HepG2 (cell line): ENCODE measurements at regions not wholly inside any gene's neighbourhood (a gene's known extent, or its start where the extent isn't known, plus 50 kb on each side); places are given as distances from the start of the nearest gene placed in this dataset.

Experiments
- ATAC-seq: fragments of 200-7000 bp; cut with Tn5 transposase; 3 replicates; pipeline ENCODE4 v1.9.1; 2020; ENCODE audit warnings: mild to moderate bottlenecking, moderate library complexity
- BruUV-seq: library from RNA; stranded (reverse); fragments of 400-500 nt; replicated peaks from 2 replicates; lab custom pipeline; 2021; lab: Mats Ljungman, UMichigan
- CTCF ChIA-PET: fragments of 300-600 bp; formaldehyde crosslinking; extraction: SDS; loops from one replicate; lab custom pipeline; 2021; ENCODE audit warnings: low total read pairs, inconsistent platforms, low intra/inter-chr PET ratio; lab: Yijun Ruan, JAX
- POLR2A ChIA-PET: fragments of 350-600 bp; sonication (Branson Sonifier 250); formaldehyde crosslinking; loops from one replicate; lab custom pipeline; 2020; ENCODE audit warnings: antibody characterized with exemption, inconsistent platforms; lab: Yijun Ruan, JAX
- DNase-seq: peaks from one replicate; pipeline ENCODE4 v3.0.0-alpha.2; 2015; ENCODE audit warnings: low spot score
- FAIRE-seq: peaks from 3 replicates; lab custom pipeline; 2011; peaks lifted over from hg19 to GRCh38; lab: Jason Lieb, UNC
- H2AFZ ChIP-seq: one replicate; pipeline ENCODE4 v1.6.1; 2011; ENCODE audit warnings: low read length, inconsistent platforms
- H3K27ac ChIP-seq: fragments of 300-600 bp; 3 replicates; pipeline ENCODE4 v1.8.0; 2011; ENCODE audit warnings: mixed run types, mild to moderate bottlenecking, mixed read lengths, low read length, inconsistent platforms; ENCODE audit not compliant: insufficient read depth; ENCODE audit errors: extremely low read length
- H3K27me3 ChIP-seq, 2 experiments: fragments of 200-600 bp in 1 of 2; 2 replicates in 1 of 2; 3 replicates in 1 of 2; pipeline versions ENCODE4 v1.6.0 to v1.8.0; 2011; ENCODE audit warnings: low read length in 2 of 2, mild to moderate bottlenecking in 2 of 2, moderate library complexity in 2 of 2, inconsistent platforms in 1 of 2; ENCODE audit not compliant: insufficient read depth in 2 of 2, control insufficient read depth in 1 of 2
- H3K36me3 ChIP-seq, 2 experiments: fragments of 200-600 bp in 1 of 2; replicated peaks in 1 of 2; 2 replicates in 1 of 2; 3 replicates in 1 of 2; pipeline versions ENCODE4 v1.5.1 to v1.8.0; 2011; ENCODE audit warnings: low read length in 2 of 2, inconsistent platforms in 1 of 2; ENCODE audit not compliant: insufficient read depth in 2 of 2, control insufficient read depth in 1 of 2
- H3K4me1 ChIP-seq: 2 replicates; pipeline ENCODE4 v1.5.1; 2012; ENCODE audit warnings: low read length, inconsistent platforms; ENCODE audit not compliant: insufficient read depth
- H3K4me2 ChIP-seq: 2 replicates; pipeline ENCODE4 v1.6.0; 2011; ENCODE audit warnings: low read depth, low read length, inconsistent platforms
- H3K4me3 ChIP-seq, 3 experiments: fragments of 200-600 bp in 1 of 3; sonication (generic), shearing (Covaris generic) in 1 of 3; replicated peaks in 1 of 3; 2 replicates each; pipeline ENCODE4 v1.5.1; 2011 to 2016; ENCODE audit warnings: low read length in 3 of 3, inconsistent platforms in 2 of 3, low read depth in 2 of 3, mild to moderate bottlenecking in 2 of 3, control low read depth in 1 of 3, mixed read lengths in 1 of 3; ENCODE audit not compliant: insufficient read depth in 1 of 3
- H3K79me2 ChIP-seq: one replicate; pipeline ENCODE4 v1.6.1; 2011; ENCODE audit warnings: low read length, inconsistent platforms; ENCODE audit not compliant: insufficient read depth
- H3K9ac ChIP-seq: 2 replicates; pipeline ENCODE4 v1.6.0; 2011; ENCODE audit warnings: mild to moderate bottlenecking, low read depth, low read length, inconsistent platforms; ENCODE audit not compliant: insufficient read depth
- H3K9me3 ChIP-seq: 2 replicates; pipeline ENCODE4 v1.5.1; 2012; ENCODE audit warnings: mild to moderate bottlenecking, low read length
- H4K20me1 ChIP-seq: 2 replicates; pipeline ENCODE4 v1.6.0; 2011; ENCODE audit warnings: inconsistent platforms, mild to moderate bottlenecking, low read length, moderate library complexity; ENCODE audit not compliant: insufficient read depth
- ATM ChIP-seq: fragments of 450-650 bp; IDR thresholded peaks from 2 replicates; pipeline ENCODE4 v1.7.1; 2017; ENCODE audit warnings: mild to moderate bottlenecking, borderline replicate concordance
- IKZF5 ChIP-seq: IDR thresholded peaks from 2 replicates; pipeline ENCODE4 v1.6.1; 2018; ENCODE audit warnings: missing genetic modification reagents, mild to moderate bottlenecking, missing compliant biosample characterization
- MED8 ChIP-seq: sonication (generic); formaldehyde crosslinking; IDR thresholded peaks from 2 replicates; pipeline ENCODE4 v1.8.1; 2023; ENCODE audit warnings: mild to moderate bottlenecking, missing genetic modification reagents; ENCODE audit not compliant: insufficient replicate concordance
- NFRKB ChIP-seq: fragments of 450-650 bp; IDR thresholded peaks from 2 replicates; pipeline ENCODE4 v1.6.1; 2017
- NKX3-1 ChIP-seq: sonication (generic); formaldehyde crosslinking; IDR thresholded peaks from 2 replicates; pipeline ENCODE4 v1.5.0; 2020; ENCODE audit warnings: missing genetic modification reagents
- XBP1 ChIP-seq: sonication (generic); formaldehyde crosslinking; IDR thresholded peaks from 2 replicates; pipeline ENCODE4 v1.5.0; 2020; ENCODE audit warnings: missing genetic modification reagents
- ZNF12 ChIP-seq: sonication (generic); formaldehyde crosslinking; IDR thresholded peaks from 2 replicates; pipeline ENCODE4 v1.5.0; 2020; ENCODE audit warnings: missing genetic modification reagents
- ZNF232 ChIP-seq: sonication (generic); formaldehyde crosslinking; IDR thresholded peaks from 2 replicates; pipeline ENCODE4 v1.4.0; 2020; ENCODE audit warnings: missing genetic modification reagents, borderline replicate concordance
- ZNF772 ChIP-seq: sonication (generic); formaldehyde crosslinking; IDR thresholded peaks from 2 replicates; pipeline ENCODE4 v1.5.0; 2020; ENCODE audit warnings: mild to moderate bottlenecking, missing genetic modification reagents
- WGBS: methylation state at CpG from one replicate; pipeline ENCODE4 v1.1.6; 2017; ENCODE audit warnings: low lambda C conversion rate; 5-methylcytosine and 5-hydroxymethylcytosine counted together
- in situ Hi-C: cut with HindIII; loops from 2 replicates; pipeline ENCODE4 v1.10.0; 2017; ENCODE audit warnings: low pct_unique_long_range_greater_than_20kb; ENCODE audit not compliant: extremely low pct_ligation_motif_present
- intact Hi-C: fragments of 100-400 bp; cut with micrococcal nuclease; formaldehyde crosslinking; loops from one replicate; pipeline ENCODE4 v1.10.0; 2022; ENCODE audit not compliant: unreplicated experiment
- TF ChIP-seq, protein P1 (sequence below): sonication (generic); formaldehyde crosslinking; conservative IDR thresholded peaks from 2 replicates; pipeline ENCODE4 v1.8.0; 2022; ENCODE audit warnings: missing genetic modification reagents
- TF ChIP-seq, protein P2 (sequence below), 2 experiments: sonication (generic) in 1 of 2; formaldehyde crosslinking in 1 of 2; IDR thresholded peaks; 2 replicates each; pipeline versions ENCODE4 v1.4.0 to v1.6.1; 2018 to 2020; ENCODE audit warnings: missing genetic modification reagents in 2 of 2, borderline replicate concordance in 1 of 2, low read depth in 1 of 2, mild to moderate bottlenecking in 1 of 2, missing biosample characterization in 1 of 2

DNA sequence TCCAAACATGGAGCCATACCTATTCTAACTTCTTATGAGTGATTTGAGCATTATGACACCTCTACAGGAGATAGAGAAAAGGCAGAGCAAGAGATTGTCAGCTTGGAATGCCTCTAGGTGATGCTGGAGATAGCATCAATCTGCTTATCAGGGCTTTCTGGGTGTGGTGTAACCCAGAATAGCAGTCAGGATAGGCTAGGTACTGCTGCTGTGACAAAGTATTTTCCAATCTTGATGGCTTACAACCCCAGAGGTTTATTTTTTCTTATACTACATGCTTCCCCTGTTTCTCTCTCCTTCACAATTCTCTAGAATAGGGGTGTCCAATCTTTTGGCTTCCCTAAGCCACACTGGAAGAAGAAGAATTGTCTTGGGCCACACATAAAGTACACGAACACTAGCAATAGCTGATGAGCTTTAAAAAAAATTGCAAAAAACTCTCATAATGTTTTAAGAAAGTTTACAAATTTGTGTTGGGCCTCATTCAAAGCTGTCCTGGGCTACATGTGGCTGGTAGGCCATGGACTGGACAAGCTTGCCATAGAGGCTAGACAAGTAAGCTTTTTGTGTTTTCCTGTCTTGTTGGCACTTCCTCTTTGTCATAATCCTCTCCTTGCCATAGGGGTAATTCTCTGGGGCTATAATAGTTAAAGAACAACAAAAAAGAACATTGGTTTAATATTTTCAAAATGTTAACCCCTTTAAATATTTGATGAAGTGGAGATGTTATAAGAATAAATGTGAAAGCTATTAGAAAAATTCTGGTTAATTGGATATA is 123.9 kb upstream of the PMCH start:
- Histone ChIP-seq H3K9me3 (no peaks in the 10 kb centered on the region), H3K79me2 (no peaks in the 10 kb centered on the region), H4K20me1 (no peaks in the 10 kb centered on the region), H3K27me3 (no peaks in the 10 kb centered on the region), H3K4me2 (no peak overlapping the region), H3K4me3 (no peak overlapping the region), H2AFZ (no peak overlapping the region), H3K36me3 (no peaks in the 10 kb centered on the region), H3K9ac (no peak overlapping the region), H3K27ac (no peak overlapping the region), H3K4me1 (no peaks in the 10 kb centered on the region)
- ChIA-PET CTCF (no interaction called here), POLR2A (no interaction called here)
- no peak for FAIRE-seq
- in situ Hi-C loops = loop anchor here (25.0 kb wide), 1 partner anchor 166 kb away; the partner anchor contains the start of gene IGF1
- BruUV-seq = no TSS peak
- ATAC-seq = no peak
- DNase-seq = no peak
- intact Hi-C loops = no loop called here
- WGBS = 44% methylated on average over 1 of the region's 1 CpG
- TF ChIP-seq ZNF772 (no peak), ZNF12 (CRISPR knock-in tag) (peak; percentile 85)

DNA sequence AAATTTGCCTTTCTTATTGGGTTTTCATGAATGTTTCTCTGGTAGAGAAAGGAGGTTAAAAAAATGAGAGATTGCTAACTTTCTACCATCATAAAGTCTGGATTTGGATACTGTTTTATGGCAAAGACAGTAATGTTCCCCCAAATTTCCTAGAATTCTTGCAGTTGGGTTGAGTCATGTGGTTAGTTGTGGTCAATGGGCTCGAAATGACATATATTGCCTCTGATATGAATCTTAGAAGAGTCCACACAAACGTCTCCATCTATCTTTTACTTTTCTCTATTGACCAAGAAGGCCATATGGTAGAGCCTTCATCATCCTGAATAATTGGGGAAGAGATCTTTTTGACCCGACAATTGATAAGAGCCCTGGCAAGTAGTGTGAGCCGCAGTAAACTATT is 119.5 kb upstream of the PMCH start:
- CTCF ChIA-PET = no interaction called here
- no peaks in the 10 kb centered on the region for H3K36me3 ChIP-seq
- intact Hi-C loops (no loop called here), in situ Hi-C loops (loop anchor here (25.0 kb wide), 1 partner anchor 170 kb away; the partner anchor contains the start of gene IGF1)
- no peak overlapping the region for H3K4me2 ChIP-seq
- H3K4me3 ChIP-seq = no peak overlapping the region
- FAIRE-seq = no peak
- ATAC-seq = no peak
- WGBS = 33% methylated on average over 4 of the region's 4 CpGs
- no peaks in the 10 kb centered on the region; a peak in 1 of 5 replicates for H3K27me3 ChIP-seq
- no peaks in the 10 kb centered on the region for H3K4me1 ChIP-seq
- no peaks in the 10 kb centered on the region for H3K9me3 ChIP-seq
- H2AFZ ChIP-seq = no peak overlapping the region
- no TSS peak for BruUV-seq
- DNase-seq = no peak
- POLR2A ChIA-PET = no interaction called here
- H3K27ac ChIP-seq = no peak overlapping the region
- no peaks in the 10 kb centered on the region for H4K20me1 ChIP-seq
- H3K79me2 ChIP-seq = no peaks in the 10 kb centered on the region
- H3K9ac ChIP-seq = no peak overlapping the region
- TF ChIP-seq ZNF232 (CRISPR knock-in tag) (no peak), MED8 (CRISPR knock-in tag) (no peak), NKX3-1 (CRISPR knock-in tag) (no peak), ATM (no peak), XBP1 (CRISPR knock-in tag) (no peak), IKZF5 (CRISPR knock-in tag) (no peak), NFRKB (no peak)
- TF ChIP-seq, protein P1, sequence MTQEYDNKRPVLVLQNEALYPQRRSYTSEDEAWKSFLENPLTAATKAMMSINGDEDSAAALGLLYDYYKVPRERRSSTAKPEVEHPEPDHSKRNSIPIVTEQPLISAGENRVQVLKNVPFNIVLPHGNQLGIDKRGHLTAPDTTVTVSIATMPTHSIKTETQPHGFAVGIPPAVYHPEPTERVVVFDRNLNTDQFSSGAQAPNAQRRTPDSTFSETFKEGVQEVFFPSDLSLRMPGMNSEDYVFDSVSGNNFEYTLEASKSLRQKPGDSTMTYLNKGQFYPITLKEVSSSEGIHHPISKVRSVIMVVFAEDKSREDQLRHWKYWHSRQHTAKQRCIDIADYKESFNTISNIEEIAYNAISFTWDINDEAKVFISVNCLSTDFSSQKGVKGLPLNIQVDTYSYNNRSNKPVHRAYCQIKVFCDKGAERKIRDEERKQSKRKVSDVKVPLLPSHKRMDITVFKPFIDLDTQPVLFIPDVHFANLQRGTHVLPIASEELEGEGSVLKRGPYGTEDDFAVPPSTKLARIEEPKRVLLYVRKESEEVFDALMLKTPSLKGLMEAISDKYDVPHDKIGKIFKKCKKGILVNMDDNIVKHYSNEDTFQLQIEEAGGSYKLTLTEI (CRISPR knock-in tag) = no peak
- TF ChIP-seq, protein P2, sequence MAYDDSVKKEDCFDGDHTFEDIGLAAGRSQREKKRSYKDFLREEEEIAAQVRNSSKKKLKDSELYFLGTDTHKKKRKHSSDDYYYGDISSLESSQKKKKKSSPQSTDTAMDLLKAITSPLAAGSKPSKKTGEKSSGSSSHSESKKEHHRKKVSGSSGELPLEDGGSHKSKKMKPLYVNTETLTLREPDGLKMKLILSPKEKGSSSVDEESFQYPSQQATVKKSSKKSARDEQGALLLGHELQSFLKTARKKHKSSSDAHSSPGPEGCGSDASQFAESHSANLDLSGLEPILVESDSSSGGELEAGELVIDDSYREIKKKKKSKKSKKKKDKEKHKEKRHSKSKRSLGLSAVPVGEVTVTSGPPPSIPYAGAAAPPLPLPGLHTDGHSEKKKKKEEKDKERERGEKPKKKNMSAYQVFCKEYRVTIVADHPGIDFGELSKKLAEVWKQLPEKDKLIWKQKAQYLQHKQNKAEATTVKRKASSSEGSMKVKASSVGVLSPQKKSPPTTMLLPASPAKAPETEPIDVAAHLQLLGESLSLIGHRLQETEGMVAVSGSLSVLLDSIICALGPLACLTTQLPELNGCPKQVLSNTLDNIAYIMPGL (CRISPR knock-in tag; IDR thresholded peaks at IDR 0.05; ENCODE audit: borderline replicate concordance in 1 of 2, low read depth in 1 of 2) = no peak
